A204.1 (cell line): ENCODE measurements at regions not wholly inside any gene's neighbourhood (a gene's known extent, or its start where the extent isn't known, plus 50 kb on each side); places are given as distances from the start of the nearest gene placed in this dataset.

ENCODE experiments used
- FAIRE-seq: peaks from 2 replicates; lab custom pipeline; 2012; peaks lifted over from hg19 to GRCh38; lab: Jason Lieb, UNC

DNA sequence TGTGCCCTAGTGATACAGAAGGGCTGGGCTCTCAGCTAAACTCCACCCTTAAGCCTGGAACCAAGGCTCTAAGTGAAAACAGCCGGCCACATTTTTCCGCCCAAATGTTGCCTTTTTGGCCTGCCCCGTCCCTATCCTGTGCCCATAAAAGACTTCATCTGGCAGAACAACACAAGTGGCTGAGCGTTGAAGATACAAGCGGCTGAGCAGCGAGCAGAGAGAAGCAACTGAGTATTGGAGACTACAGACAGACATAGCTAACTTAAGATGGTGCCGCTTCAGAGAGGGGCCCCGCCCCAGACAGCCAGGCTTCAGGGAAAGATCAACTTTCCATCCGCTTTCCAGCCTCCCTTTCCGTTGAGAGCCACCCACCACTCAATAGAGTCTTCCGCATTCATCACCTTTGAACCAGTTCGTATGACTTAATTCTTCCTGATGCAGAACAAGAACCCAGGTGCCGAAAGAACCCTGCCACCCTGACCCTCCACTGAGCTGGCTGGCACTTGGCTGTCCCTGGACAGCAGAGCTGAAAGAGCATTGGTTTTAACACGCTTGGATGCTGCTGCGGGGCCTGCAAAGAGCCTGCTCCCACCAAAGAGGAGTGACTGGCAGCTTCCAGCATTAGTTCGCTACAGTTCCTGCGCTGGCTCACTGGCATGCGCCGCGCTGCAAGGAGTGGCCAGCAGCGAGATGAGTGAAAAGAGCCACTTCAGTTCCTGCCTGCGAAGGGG lies 853.2 kb upstream of the INTU start:
- no peak for FAIRE-seq

DNA sequence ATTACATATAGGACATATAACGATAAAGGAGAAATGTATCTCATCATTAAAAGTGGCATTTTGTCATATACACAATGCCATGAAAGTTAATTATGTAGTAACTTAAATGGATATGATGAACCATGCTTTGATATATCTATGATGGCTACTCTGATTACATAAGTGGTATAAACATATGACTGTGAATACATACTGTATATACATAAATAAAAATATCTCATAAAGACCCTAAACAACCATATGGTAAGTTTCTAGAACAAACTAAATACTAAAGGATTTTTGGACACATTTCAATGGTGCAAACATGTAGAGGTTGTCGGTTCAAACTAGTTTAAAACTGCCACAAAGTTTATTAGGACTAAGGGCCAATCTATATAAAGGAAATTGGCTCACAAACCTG lies 849.6 kb upstream of the INTU start:
- no peak for FAIRE-seq

DNA sequence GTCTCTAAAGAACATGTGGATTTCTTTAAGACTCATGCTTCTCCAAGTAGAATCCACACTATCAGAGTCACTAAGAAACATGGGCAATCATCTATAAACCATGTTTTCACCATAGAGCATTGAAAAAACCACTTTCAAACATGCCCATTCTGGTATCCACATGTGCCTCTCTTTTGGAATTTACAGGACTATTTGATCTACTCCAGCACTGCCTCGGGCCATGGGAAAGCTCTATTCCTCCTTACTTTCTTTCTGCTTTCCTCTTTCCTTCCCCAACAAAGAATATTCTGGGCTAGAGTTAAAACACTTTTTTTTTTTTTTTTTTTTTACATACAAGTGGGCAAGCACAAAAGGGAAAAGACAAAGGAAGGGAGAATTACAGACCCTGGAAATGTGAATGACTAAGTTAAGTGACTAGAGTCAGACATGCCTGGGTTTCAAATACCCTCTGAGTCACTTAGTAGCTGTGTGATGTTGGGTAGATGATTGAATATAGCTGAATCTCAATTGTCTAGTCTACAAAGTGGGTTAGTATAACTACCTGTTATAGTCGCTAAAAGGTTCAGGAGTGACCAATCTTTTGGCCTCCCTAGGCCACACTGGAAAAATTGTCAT lies 847.7 kb upstream of the INTU start:
- no peak for FAIRE-seq

DNA sequence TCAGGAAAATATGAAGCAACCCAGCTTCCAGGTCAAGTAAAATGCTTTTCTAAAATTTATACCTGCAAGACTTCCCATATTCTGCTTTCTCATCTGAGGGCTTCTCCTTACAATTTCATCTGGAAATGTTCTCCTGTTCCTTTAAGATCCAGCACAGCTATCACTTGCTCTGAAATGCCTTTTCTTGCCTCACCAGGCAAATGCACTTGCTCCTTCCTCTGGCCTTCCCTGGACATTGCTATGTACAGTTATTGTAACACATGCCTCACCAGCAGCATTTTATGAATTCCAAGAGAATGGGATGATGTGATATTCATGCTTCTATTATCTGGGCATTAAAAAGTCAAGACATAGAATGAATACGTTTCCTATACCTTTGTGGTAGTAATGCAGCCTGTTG lies 842.1 kb upstream of the INTU start:
- no peak for FAIRE-seq

DNA sequence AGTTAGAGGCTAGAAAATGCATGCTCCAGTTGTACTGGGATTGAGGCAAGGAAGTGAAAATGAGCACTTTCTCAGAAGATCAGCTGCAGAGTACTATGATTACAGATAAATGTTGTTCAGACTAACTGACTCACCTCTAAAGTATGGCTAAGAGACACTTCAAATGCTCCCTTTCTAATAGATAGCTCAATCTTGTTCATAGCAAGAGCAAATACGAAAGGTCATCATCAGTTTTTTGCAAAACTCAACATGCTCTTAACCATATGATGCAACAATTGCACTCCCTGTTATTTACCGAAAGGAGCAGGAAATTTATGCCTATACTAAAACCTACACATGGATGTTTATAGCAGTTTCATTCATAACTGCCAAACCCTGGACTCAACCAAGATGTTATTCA lies 838.4 kb upstream of the INTU start:
- FAIRE-seq = no peak

DNA sequence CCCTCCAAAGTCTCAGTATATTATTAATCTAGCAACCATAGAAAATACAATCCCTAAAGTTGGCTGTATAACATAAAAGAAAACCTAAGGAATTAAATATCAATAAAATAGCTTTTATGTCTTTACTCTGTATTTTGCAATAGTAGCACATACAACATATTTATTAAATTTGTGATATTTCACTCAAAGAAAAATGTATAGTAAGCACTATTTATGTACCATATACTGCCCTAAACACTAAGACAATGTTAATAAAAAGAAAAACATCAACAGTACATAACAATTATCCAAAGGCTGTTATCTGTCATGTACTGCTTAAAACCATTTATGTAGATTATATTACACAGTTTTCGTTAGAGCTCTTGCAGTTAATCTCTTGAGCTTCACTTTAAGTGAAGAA lies 834.5 kb upstream of the INTU start:
- no peak for FAIRE-seq

DNA sequence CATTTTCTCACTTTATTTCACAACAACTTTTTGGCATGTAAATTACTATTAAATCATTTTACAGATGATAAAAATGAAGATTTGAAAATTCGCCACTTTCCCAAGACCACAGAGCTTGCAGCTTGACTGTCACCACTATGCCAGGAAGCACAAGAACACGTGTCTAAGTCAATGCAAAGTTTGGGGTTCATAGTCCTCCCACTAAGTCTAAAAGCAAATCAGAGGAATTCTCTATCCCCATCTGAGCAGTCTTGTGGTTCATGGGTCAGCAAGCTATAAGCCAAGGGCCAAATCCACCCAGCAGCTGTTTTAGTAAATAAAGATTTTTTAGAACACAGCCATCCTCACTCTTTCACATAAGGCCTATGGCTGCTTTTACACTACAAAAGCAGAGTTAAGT lies 833.3 kb upstream of the INTU start:
- FAIRE-seq = no peak

DNA sequence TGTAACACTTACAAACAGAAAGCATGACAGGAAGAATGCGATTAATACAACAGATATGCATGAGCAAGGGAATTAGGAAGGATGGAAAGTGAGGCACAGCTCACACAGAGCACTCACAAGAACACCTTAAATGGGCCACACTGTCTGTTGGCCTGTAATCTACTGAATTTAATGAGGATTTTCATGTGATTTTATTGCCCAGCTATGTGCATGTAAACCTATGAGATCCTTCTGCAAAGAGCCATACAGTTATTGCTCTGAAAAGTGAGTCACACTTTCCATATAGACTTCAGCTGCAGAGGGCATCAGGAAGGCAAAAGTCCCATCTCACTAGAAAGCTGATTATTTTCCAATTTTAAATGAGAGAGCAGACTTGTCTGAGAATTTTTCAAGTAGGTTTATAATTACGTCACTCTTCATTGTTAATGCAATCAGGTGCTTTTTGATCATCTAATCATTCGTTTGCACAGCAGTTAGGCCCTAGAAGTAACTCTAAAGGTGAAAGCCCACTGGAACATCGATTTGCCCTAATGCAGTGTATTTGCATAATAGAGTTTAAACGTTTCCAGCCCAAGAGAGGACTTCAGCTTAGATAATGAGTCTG lies 832.7 kb upstream of the INTU start:
- FAIRE-seq = no peak

DNA sequence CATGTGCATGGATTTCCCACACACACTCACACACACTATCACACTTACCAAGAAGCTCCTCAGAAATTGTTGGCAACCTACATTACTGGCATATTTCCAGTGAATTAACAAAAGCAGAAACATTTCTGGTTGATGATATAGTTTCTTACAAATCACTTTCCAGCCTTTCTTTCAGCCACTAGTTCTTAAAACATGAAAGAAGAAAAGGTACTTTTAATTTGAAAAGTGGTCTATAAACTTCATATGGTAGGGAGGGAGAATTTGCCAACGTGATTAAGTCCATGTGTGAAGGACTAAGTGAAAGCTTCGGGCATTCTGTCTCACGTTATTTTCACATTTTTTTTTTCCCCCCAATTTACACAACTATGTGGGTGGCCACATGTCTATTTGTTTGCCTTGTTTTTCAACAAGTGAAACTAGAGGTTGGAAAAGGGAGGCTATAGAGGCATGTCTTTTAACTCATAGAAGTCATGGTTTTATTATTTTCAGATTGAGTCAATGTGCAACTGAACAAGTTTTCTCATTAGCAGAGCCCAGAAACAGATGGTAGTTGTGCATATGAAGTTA lies 832.1 kb upstream of the INTU start:
- FAIRE-seq = no peak

DNA sequence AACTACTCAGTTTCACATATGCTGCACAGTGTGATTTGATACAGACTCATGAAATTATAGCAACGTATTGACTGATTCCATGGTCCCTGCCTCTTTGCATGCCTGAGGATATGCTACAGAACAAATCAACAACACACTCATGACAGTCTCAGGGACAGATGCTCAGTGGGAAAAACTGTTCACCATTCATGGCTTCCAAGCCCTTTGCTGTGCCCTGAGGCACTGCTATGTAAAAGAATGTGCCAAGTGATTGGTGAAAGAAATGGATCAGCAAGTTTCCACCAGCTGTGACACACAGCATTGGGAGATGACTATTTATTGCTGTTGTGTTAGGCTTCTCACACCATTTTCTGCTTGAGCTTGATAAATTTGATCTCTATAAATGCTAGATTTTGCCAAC lies 825.6 kb upstream of the INTU start:
- FAIRE-seq = no peak

DNA sequence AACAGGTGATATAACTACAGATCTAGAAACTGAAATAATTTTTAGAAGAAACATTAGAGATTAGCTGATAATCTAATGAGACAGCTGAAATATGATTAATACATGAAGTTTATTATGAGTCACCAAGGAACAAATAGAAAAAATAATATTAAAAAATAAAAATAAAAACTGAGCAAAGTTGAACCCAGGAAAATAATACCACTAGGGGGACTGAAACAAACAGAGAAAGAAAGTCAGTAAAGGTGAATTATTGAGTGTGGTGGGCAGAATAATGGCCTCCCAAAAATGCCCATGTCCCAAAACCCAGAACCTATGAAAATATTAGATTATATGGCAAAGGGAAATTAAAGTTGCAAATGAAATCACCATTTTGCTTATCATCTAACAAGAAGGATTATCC lies 820.7 kb upstream of the INTU start:
- FAIRE-seq = no peak

DNA sequence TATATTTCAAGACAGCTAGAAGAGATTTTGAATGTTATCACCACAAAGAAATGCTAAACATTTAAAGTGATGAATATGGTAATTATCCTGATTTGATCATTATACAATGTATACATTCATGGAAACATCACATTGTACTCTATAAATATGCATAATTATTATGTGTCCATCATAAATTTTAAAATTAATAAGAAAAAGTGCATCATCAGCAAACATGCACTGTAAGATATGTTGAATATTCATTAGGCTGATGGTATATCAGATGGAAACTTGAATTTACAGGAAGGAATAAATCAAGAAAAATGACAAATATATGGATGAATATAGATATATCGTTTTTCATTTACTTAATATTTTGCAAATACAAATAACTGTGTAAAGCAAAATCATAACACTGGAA lies 812.1 kb upstream of the INTU start:
- FAIRE-seq = no peak

DNA sequence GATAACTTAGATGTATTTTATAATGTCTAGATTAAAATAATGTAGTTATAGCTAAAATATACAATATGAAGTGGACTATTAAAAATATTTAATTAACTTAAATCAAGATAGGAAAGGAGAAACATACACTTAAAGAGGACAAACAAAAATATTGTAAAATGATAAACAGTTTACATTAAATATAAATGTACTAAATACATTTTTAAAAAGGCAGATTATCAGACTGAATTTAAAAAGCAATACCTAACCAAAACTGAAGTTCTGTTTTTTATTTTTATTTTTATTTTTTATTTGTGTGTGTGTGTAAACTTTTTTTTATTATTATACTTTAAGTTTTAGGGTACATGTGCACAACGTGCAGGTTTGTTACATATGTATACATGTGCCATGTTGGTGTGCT lies 811.6 kb upstream of the INTU start:
- FAIRE-seq = peak; percentile 76

DNA sequence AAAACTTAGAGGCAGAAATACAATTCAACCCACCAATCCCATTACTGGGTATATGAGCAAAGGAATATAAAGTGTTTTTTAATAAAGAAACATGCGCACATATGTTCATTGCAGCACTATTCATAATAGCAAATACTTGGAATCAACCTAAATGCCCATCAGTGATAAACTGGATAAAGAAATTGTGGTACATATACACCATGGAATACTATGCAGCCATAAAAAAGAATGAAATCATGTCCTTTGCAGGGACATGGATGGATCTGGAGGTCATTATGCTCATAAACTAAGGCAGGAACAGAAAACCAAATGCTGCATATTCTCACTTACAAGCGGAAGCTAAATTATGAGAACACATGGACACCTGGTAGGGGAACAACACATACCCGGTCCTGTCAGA lies 807.7 kb upstream of the INTU start:
- FAIRE-seq = no peak

DNA sequence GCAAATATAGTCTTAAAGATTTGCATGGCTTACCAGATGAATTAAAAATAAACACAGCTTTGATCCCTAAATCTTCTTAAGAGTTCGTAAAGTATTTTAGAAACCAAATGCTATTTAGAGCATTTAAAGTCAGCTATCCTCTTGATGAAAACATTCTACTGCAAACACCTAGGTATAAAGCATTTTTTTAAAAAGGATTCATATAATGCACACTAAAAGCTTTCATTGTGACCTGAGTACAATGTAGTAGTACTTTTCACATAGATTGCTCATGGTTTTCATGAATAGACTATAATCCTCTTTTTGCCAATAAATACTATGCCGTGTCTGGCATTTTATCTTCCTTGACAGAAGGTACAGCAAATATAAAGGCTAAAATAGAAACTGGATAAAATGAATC lies 805.1 kb upstream of the INTU start:
- no peak for FAIRE-seq

DNA sequence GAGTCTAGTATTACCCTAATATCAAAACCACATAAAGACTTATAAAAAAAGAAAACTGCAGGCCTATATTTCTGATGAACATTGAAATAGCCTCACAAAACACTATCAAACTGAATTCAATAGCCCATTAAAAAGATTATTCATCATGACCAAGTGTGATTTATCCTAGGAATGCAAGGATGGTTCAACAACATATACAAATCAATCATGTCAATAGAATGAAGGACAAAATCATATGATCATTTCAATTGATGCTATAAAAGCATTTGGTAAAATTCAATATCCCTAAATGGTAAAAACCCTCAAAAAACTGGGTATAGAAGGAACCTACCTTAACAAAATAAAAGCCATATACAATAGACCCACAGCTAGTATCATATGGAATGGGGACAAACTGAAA lies 797.9 kb upstream of the INTU start:
- FAIRE-seq = no peak

DNA sequence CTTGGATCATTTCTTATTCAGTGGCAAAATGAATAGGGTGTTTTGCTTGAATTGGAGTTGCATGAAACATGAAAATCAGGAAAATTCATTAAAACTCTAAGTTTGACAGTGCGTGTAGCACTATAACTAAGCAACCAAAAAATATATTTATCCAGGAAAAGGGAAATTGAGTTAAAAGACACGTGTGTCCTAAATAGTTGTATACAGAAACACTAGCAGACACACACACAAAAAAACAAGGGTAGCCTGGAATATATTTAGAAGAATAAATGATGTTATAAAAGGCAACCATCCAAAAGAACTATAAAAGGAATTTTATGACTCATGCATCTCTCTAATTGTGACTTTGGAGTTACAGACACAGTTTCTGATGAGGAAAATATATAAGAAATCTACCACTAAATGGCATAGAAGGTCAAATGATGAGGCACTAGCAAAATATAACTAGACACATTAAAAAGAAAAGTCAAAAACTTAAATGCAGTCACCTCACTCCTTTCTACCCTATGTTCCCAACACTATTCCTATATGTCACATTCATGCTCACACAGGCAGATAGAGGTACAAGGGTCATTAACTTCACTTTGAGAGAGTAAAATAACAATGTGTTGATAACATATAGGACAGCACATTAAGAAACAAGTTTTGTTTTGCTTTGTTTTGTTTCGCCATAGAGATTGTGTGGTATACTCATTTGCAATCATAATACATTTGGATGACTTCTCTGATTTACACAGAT lies 793.6 kb upstream of the INTU start:
- FAIRE-seq = no peak

DNA sequence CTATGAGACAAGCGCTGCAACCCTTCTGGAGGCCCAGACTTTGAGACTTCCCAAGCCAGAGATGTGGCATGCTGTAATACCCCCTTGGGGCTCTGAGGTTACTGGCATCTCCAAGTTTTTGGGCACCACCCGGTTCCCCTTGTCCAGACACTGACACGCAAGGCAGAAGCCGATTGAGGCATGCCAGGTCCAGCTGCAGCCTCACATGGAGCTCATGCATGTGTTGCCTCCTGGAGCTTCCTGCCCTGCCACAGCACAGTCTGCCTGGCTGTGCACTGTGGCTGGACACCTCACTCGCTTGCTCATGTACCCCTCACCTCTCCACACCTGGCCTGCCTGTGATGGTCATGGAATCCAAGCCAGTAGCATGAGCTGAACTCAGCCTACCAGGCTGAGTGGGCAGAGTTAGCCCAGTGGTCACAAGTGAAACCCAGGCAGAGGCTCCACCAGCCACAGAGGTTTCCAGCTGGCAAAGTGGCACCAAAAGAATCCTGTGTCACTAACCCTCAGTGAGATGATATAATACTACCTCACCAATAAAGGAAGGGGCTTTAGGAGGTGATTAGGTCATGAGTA lies 789.2 kb upstream of the INTU start:
- FAIRE-seq = no peak

DNA sequence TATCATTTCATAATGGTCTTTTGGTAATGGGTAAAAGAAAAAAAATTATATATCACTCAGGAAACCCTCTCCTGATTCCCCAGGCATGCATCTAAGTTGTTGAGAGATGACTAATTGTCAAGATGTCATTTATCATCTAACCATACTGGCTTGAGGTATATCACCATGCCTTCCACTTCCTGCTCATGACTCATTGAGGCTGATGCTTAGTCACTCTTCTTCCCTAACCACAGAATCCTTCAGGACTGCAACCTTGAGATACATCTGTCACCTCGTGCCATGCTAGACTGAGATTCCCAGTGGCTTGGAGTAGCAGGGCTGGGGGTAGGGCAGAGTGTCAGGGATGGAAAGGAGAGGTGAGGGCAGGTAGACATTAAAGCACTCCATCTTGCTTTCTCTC lies 782.5 kb upstream of the INTU start:
- FAIRE-seq = no peak

DNA sequence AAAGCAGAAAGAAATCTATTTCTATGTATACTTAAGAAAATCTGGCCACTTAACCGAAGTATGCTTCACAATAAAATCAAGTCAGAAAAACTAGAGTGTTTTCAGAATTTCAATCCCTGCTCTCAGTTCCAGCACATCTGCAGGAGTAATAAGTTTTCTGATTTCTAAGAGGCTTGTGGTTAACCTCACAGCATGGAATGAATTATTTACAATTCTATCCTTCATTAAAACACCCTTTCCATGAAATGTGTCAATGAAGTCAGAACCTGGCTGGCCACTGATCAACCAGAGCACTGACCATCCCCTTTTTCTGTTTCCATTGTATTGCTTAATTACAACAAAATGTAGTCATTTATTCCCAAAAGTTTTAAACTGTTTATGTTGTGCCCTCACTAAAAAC lies 781.4 kb upstream of the INTU start:
- FAIRE-seq = no peak

DNA sequence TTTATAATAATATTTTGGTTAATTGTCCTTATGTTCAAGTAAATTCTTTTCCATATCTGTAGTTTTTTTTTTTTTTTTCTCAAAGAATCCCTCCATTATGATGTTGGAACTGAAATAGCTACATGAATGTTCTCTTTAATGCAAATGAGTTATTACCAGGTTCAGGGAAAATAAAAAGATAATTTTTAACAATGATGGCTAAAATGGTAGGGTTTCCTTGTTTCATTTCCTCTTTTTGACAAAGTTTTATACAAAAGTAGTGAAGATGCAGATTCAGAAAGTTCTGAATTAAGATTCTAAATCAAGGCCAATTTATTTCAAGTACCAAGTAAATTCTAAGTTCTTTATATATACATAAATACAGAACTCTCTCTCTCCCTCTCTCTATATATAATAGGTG lies 779.0 kb upstream of the INTU start:
- FAIRE-seq = no peak

DNA sequence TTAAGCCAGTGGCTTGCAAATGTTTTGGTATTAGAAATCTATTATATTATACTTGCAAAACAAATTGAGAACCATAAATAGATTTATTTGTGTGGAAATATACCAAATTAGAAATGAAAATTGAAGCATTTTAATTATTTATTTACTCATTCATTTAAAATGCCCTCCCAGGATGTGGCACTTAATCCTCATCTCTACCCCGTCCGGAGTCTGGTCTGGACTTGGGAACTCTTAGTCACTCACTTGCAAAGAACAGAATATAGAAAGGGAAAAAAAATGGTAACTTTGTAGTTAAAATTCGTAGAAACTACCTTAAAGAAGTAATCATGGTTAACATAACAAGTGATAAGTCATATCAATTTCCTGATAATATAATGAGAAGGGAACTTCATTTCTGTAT lies 775.9 kb upstream of the INTU start:
- FAIRE-seq = no peak

DNA sequence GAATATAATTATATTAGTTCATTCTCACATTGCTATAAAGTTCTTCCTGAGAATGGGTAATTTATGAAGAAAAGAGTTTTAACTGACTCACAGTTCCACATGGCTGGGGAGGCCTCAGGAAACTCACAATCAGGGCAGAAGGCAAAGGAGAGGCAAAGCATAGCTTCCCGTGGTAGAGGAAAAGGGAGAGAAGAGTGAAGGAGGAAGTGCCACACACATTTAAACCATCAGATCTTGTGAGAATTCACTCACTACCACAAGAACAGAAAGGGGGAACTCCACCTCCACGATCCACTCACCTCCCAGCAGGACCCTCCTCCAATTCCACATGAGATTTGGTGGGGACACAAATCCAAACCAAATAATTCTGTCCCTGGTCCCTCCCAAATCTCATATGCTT lies 773.4 kb upstream of the INTU start:
- FAIRE-seq = no peak
